SKM-1 (cell line): ENCODE measurements at regions not wholly inside any gene's neighbourhood (a gene's known extent, or its start where the extent isn't known, plus 50 kb on each side); places are given as distances from the start of the nearest gene placed in this dataset.
"Not testable (repeated sequence)": the region's sequence is repeated elsewhere in the genome, so short reads cannot be mapped to it uniquely, and the experiment has no call there.

Experiments
- DNase-seq: peaks from one replicate; lab custom pipeline; 2025; ENCODE audit not compliant: unreplicated experiment; lab: John Stamatoyannopoulos, UW

- DNase-seq: no peak
Observed at GRCh38 chr10:124324856-124325632, 93.7 kb downstream of the OAT start.

GRCh38 chr10:124324451-124324850, 94.3 kb downstream of the OAT start:
- no peak for DNase-seq

GRCh38 chr10:124323806-124324205, 94.9 kb downstream of the OAT start:
- DNase-seq: no peak

GRCh38 chr10:124323111-124323725, 95.5 kb downstream of the OAT start:
- no peak for DNase-seq

- DNase-seq: no peak
Observed at GRCh38 chr10:124322191-124322980, 96.3 kb downstream of the OAT start.

- no peak for DNase-seq
Observed at GRCh38 chr10:124321433-124322089, 97.2 kb downstream of the OAT start.

GRCh38 chr10:124320778-124321432, 97.8 kb downstream of the OAT start:
- DNase-seq: no peak

GRCh38 chr10:124319926-124320391, 98.8 kb downstream of the OAT start:
- DNase-seq: no peak

GRCh38 chr10:124319520-124319919, 99.2 kb downstream of the OAT start:
- DNase-seq: not testable (repeated sequence)

- no peak for DNase-seq
Observed at GRCh38 chr10:124318811-124319210, 99.9 kb downstream of the OAT start.

GRCh38 chr10:124318076-124318475, 100.6 kb downstream of the OAT start:
- no peak for DNase-seq

GRCh38 chr10:124316326-124316725, 102.4 kb downstream of the OAT start:
- no peak for DNase-seq

GRCh38 chr10:124315591-124316270, 103.0 kb downstream of the OAT start:
- no peak for DNase-seq

- DNase-seq: no peak
Observed at GRCh38 chr10:124313374-124313773, 105.3 kb downstream of the OAT start.

- no peak for DNase-seq
Observed at GRCh38 chr10:124308811-124309210, 109.9 kb downstream of the OAT start.

- DNase-seq: no peak
Observed at GRCh38 chr10:124308056-124308645, 110.6 kb downstream of the OAT start.

GRCh38 chr10:124307591-124307990, 111.1 kb downstream of the OAT start:
- DNase-seq: no peak

- no peak for DNase-seq
Observed at GRCh38 chr10:124306922-124307371, 111.8 kb downstream of the OAT start.

GRCh38 chr10:124306520-124306919, 112.2 kb downstream of the OAT start:
- DNase-seq: no peak

- no peak for DNase-seq
Observed at GRCh38 chr10:124305984-124306383, 112.7 kb downstream of the OAT start.
